H1 (cell line): ENCODE measurements at regions not wholly inside any gene's neighbourhood (a gene's known extent, or its start where the extent isn't known, plus 50 kb on each side); places are given as distances from the start of the nearest gene placed in this dataset.

Experiments used
- CTCF ChIA-PET: fragments of 300-600 bp; sonication (Branson Sonifier 250); formaldehyde crosslinking; loops from one replicate; lab custom pipeline; 2021; ENCODE audit not compliant: partially characterized antibody; lab: Charles Lee
- POLR2A ChIA-PET: fragments of 300-600 bp; sonication (Branson Sonifier 250); formaldehyde crosslinking; loops from one replicate; lab custom pipeline; 2021; ENCODE audit warnings: inconsistent platforms; ENCODE audit not compliant: partially characterized antibody; lab: Charles Lee
- DNase-seq, 2 experiments: peaks; one replicate each; pipeline versions ENCODE4 v3.0.0 to v3.0.0-alpha.2; 2010 to 2022; ENCODE audit warnings: low spot score in 2 of 2, low read depth in 1 of 2, mixed read lengths in 1 of 2
- FAIRE-seq: peaks from 2 replicates; lab custom pipeline; 2011; peaks lifted over from hg19 to GRCh38; lab: Jason Lieb, UNC
- H2AFZ ChIP-seq: 2 replicates; pipeline ENCODE4 v1.8.1; 2012; ENCODE audit warnings: low read length, inconsistent platforms
- H2AK5ac ChIP-seq: 2 replicates; pipeline ENCODE4 v1.6.1; 2013; ENCODE audit warnings: low read depth, low read length
- H2BK120ac ChIP-seq: replicated peaks from 2 replicates; pipeline ENCODE3; 2013; ENCODE audit warnings: low read depth, low read length, inconsistent platforms
- H2BK12ac ChIP-seq: 2 replicates; pipeline ENCODE4 v1.6.1; 2013; ENCODE audit warnings: low read depth, low read length
- H2BK15ac ChIP-seq: 2 replicates; pipeline ENCODE4 v1.6.1; 2013; ENCODE audit warnings: low read length
- H2BK20ac ChIP-seq: 2 replicates; pipeline ENCODE4 v1.6.1; 2013; ENCODE audit warnings: low read length
- H2BK5ac ChIP-seq: 2 replicates; pipeline ENCODE4 v1.6.1; 2013; ENCODE audit warnings: low read depth, low read length
- H3K14ac ChIP-seq: 2 replicates; pipeline ENCODE4 v1.6.1; 2013; ENCODE audit warnings: inconsistent platforms; ENCODE audit not compliant: insufficient read length
- H3K18ac ChIP-seq: 2 replicates; pipeline ENCODE4 v1.6.1; 2013; ENCODE audit warnings: low read length; ENCODE audit errors: extremely low read depth
- H3K23ac ChIP-seq: 2 replicates; pipeline ENCODE4 v1.6.1; 2013; ENCODE audit warnings: inconsistent platforms; ENCODE audit not compliant: insufficient read length
- H3K23me2 ChIP-seq: 2 replicates; pipeline ENCODE4 v1.6.1; 2013; ENCODE audit warnings: low read depth, low read length
- H3K27ac ChIP-seq: 2 replicates; pipeline ENCODE4 v1.6.1; 2011; ENCODE audit warnings: low read depth, low read length, inconsistent platforms
- H3K27me3 ChIP-seq, 4 experiments: replicated peaks in 1 of 4; 1 replicate in 1 of 4; 2 replicates in 3 of 4; pipeline versions ENCODE4 v1.6.1 to v1.8.1; 2011 to 2013; ENCODE audit warnings: low read length in 3 of 4, mild to moderate bottlenecking in 3 of 4, inconsistent platforms in 2 of 4, mixed read lengths in 2 of 4, moderate library complexity in 1 of 4; ENCODE audit not compliant: control insufficient read depth in 3 of 4, insufficient read depth in 3 of 4; ENCODE audit errors: extremely low read depth in 1 of 4
- H3K36me3 ChIP-seq, 4 experiments: 2 replicates each; pipeline versions ENCODE4 v1.6.1 to v1.8.1; 2011 to 2013; ENCODE audit warnings: mild to moderate bottlenecking in 4 of 4, low read length in 3 of 4, moderate library complexity in 2 of 4, control low read depth in 1 of 4, inconsistent platforms in 1 of 4; ENCODE audit not compliant: insufficient read depth in 4 of 4, control insufficient read depth in 2 of 4
- H3K4ac ChIP-seq: replicated peaks from 2 replicates; pipeline ENCODE3; 2013; ENCODE audit warnings: low read length, low read depth, mixed read lengths, inconsistent platforms; ENCODE audit not compliant: insufficient read length
- H3K4me1 ChIP-seq, 4 experiments: replicated peaks in 1 of 4; 1 replicate in 1 of 4; 2 replicates in 3 of 4; pipeline versions ENCODE4 v1.6.1 to v1.8.1; 2011 to 2013; ENCODE audit warnings: low read length in 3 of 4, inconsistent platforms in 2 of 4, mixed read lengths in 1 of 4; ENCODE audit not compliant: insufficient read depth in 4 of 4, control insufficient read depth in 3 of 4
- H3K4me2 ChIP-seq, 2 experiments: 2 replicates each; pipeline versions ENCODE4 v1.6.1 to v1.8.1; 2011 to 2013; ENCODE audit warnings: low read depth in 2 of 2, low read length in 2 of 2, control low read depth in 1 of 2, inconsistent platforms in 1 of 2, mild to moderate bottlenecking in 1 of 2; ENCODE audit not compliant: insufficient read depth in 1 of 2
- H3K4me3 ChIP-seq, 4 experiments: fragments of 200-600, 300-600 bp in 1 of 4; sonication (generic), shearing (Covaris generic), sonication (Bioruptor Twin) in 1 of 4; 2 replicates each; pipeline versions ENCODE4 v1.5.1 to v1.8.1; 2011 to 2016; ENCODE audit warnings: low read length in 4 of 4, low read depth in 3 of 4, control low read depth in 2 of 4, inconsistent platforms in 2 of 4, mild to moderate bottlenecking in 2 of 4, mixed read lengths in 1 of 4, moderate library complexity in 1 of 4; ENCODE audit not compliant: insufficient read depth in 2 of 4; ENCODE audit errors: extremely low read depth in 1 of 4
- H3K56ac ChIP-seq: replicated peaks from 2 replicates; pipeline ENCODE3; 2013; ENCODE audit warnings: low read depth, mild to moderate bottlenecking, mixed read lengths, low read length, inconsistent platforms; ENCODE audit not compliant: insufficient read length
- H3K79me1 ChIP-seq: 2 replicates; pipeline ENCODE4 v1.6.1; 2013; ENCODE audit warnings: low read depth, low read length, control low read depth
- H3K79me2 ChIP-seq, 2 experiments: 2 replicates each; pipeline versions ENCODE4 v1.6.1 to v1.8.1; 2012 to 2013; ENCODE audit warnings: low read length in 2 of 2, mild to moderate bottlenecking in 2 of 2, inconsistent platforms in 1 of 2; ENCODE audit not compliant: insufficient read depth in 2 of 2, control insufficient read depth in 1 of 2
- H3K9ac ChIP-seq, 4 experiments: replicated peaks in 1 of 4; 1 replicate in 1 of 4; 2 replicates in 3 of 4; pipeline versions ENCODE4 v1.6.1 to v1.8.1; 2011 to 2013; ENCODE audit warnings: low read depth in 3 of 4, low read length in 3 of 4, control low read depth in 2 of 4, mild to moderate bottlenecking in 2 of 4, moderate library complexity in 2 of 4, inconsistent platforms in 1 of 4; ENCODE audit errors: extremely low read depth in 1 of 4
- H3K9me3 ChIP-seq, 2 experiments: 2 replicates each; pipeline versions ENCODE4 v1.6.1 to v1.8.1; 2012 to 2013; ENCODE audit warnings: mild to moderate bottlenecking in 2 of 2, moderate library complexity in 2 of 2, control low read depth in 1 of 2, inconsistent platforms in 1 of 2, low read depth in 1 of 2, low read length in 1 of 2, mixed read lengths in 1 of 2; ENCODE audit not compliant: insufficient read depth in 2 of 2
- H4K20me1 ChIP-seq, 2 experiments: replicated peaks in 1 of 2; 2 replicates each; pipeline versions ENCODE3 to v1.8.1; 2011 to 2013; ENCODE audit warnings: inconsistent platforms in 2 of 2, low read length in 2 of 2, mild to moderate bottlenecking in 1 of 2; ENCODE audit not compliant: insufficient read depth in 2 of 2, control insufficient read depth in 1 of 2
- H4K5ac ChIP-seq: 2 replicates; pipeline ENCODE4 v1.6.1; 2013; ENCODE audit warnings: low read length, low read depth, mixed read lengths, inconsistent platforms; ENCODE audit not compliant: insufficient read length
- H4K8ac ChIP-seq: 2 replicates; pipeline ENCODE4 v1.8.0; 2013; ENCODE audit warnings: mild to moderate bottlenecking, moderate library complexity, low read length, inconsistent platforms; ENCODE audit not compliant: insufficient read depth; ENCODE audit errors: extremely low read depth
- H4K91ac ChIP-seq: replicated peaks from 2 replicates; pipeline ENCODE3; 2013; ENCODE audit warnings: low read length, mixed read lengths, inconsistent platforms; ENCODE audit not compliant: insufficient read length
- ASH2L ChIP-seq: fragments of 200-600, 300-600 bp; sonication (generic); IDR thresholded peaks from one replicate; pipeline ENCODE4 v1.7.1; 2017; ENCODE audit warnings: low read length
- CBX8 ChIP-seq: fragments of 300-800, 300-1000 bp; sonication (generic); IDR thresholded peaks from 2 replicates; pipeline ENCODE4 v1.7.1; 2016; ENCODE audit warnings: low read depth, low read length, borderline replicate concordance
- E2F6 ChIP-seq: IDR thresholded peaks from 2 replicates; pipeline ENCODE4 v1.6.1; 2012; ENCODE audit warnings: inconsistent platforms
- GABPA ChIP-seq: IDR thresholded peaks from 2 replicates; pipeline ENCODE4 v1.6.1; 2011; ENCODE audit warnings: mild to moderate bottlenecking, low read length, moderate library complexity, borderline replicate concordance; ENCODE audit not compliant: insufficient read depth
- GTF2F1 ChIP-seq: IDR thresholded peaks from 2 replicates; pipeline ENCODE4 v1.6.1; 2012; ENCODE audit warnings: low read depth, low read length, improper control_type of control experiment, borderline replicate concordance
- HDAC6 ChIP-seq: IDR thresholded peaks from one replicate; pipeline ENCODE4 v1.7.1; 2012; ENCODE audit warnings: low read depth, mild to moderate bottlenecking, inconsistent platforms, low read length, moderate library complexity
- MAX ChIP-seq: IDR thresholded peaks from 2 replicates; pipeline ENCODE4 v1.6.1; 2012; ENCODE audit warnings: inconsistent platforms
- POLR2A ChIP-seq, 2 experiments: IDR thresholded peaks; 1 replicate in 1 of 2; 2 replicates in 1 of 2; pipeline ENCODE4 v1.6.1; 2011; ENCODE audit warnings: low read depth in 2 of 2, low read length in 2 of 2, mild to moderate bottlenecking in 2 of 2; ENCODE audit errors: control extremely low read depth in 1 of 2
- POLR2AphosphoS5 ChIP-seq: IDR thresholded peaks from 2 replicates; pipeline ENCODE4 v1.6.1; 2011; ENCODE audit warnings: low read depth, low read length
- POU5F1 ChIP-seq: IDR thresholded peaks from 2 replicates; pipeline ENCODE4 v1.6.1; 2011; ENCODE audit warnings: low read depth, mild to moderate bottlenecking, low read length, moderate library complexity
- SUZ12 ChIP-seq: fragments of 200-600 bp; sonication (generic); IDR thresholded peaks from 2 replicates; pipeline ENCODE4 v1.6.1; 2012; ENCODE audit warnings: mild to moderate bottlenecking, inconsistent platforms, low read length, moderate library complexity, mixed read lengths
- TAF1 ChIP-seq: IDR thresholded peaks from 2 replicates; pipeline ENCODE4 v1.6.1; 2011; ENCODE audit warnings: mild to moderate bottlenecking, low read depth, low read length
- USF2 ChIP-seq: IDR thresholded peaks from 2 replicates; pipeline ENCODE4 v1.6.1; 2011; ENCODE audit warnings: low read length, improper control_type of control experiment
- ZNF274 ChIP-seq: IDR thresholded peaks from 2 replicates; pipeline ENCODE4 v1.7.0; 2012; ENCODE audit warnings: low read length, borderline replicate concordance; ENCODE audit errors: extremely low read depth
- WGBS, 2 experiments: shearing (Covaris generic) in 1 of 2; methylation state at CpG; one replicate each; pipeline versions ENCODE4 v1.1.6 to v1.1.7; 2013 to 2015; ENCODE audit warnings: low lambda C conversion rate in 2 of 2, mixed read lengths in 2 of 2, inconsistent platforms in 1 of 2, low coverage in 1 of 2, missing lambda C conversion rate in 1 of 2; ENCODE audit not compliant: insufficient replicate concordance in 2 of 2, insufficient coverage in 1 of 2, insufficient read length in 1 of 2; ENCODE audit errors: extremely low coverage in 1 of 2, missing lambda C conversion rate in 1 of 2; 5-methylcytosine and 5-hydroxymethylcytosine counted together

- no peak overlapping the region for H2BK15ac ChIP-seq
- ChIA-PET CTCF (no interaction called here), POLR2A (no interaction called here)
- no peak overlapping the region for H2BK20ac ChIP-seq
- no peak overlapping the region for H3K14ac ChIP-seq
- H3K18ac ChIP-seq, result no peak overlapping the region
- H4K5ac ChIP-seq, result no peak overlapping the region
- H3K4me1 ChIP-seq, result no peaks in the 10 kb centered on the region
- H4K91ac ChIP-seq, result no peak overlapping the region
- H3K23me2 ChIP-seq, result no peaks in the 10 kb centered on the region
- no peak overlapping the region for H3K4ac ChIP-seq
- no peaks in the 10 kb centered on the region for H3K9me3 ChIP-seq
- no peak overlapping the region for H2AFZ ChIP-seq
- no peaks in the 10 kb centered on the region for H4K20me1 ChIP-seq
- no peak overlapping the region for H3K27ac ChIP-seq
- 90% methylated on average over 7 of the region's 7 CpGs; no CpG with 5 or more reads in 1 of the 2 experiments for WGBS, 2 experiments
- DNase-seq (no peak), FAIRE-seq (no peak)
- H2BK5ac ChIP-seq, result no peak overlapping the region
- H2BK120ac ChIP-seq, result no peak overlapping the region
- H2BK12ac ChIP-seq, result no peak overlapping the region
- no peak overlapping the region for H4K8ac ChIP-seq
- no peaks in the 10 kb centered on the region for H3K79me1 ChIP-seq
- no peak overlapping the region for H3K4me2 ChIP-seq
- H3K27me3 ChIP-seq, result no peaks in the 10 kb centered on the region
- no peaks in the 10 kb centered on the region for H3K79me2 ChIP-seq
- H3K9ac ChIP-seq, result peak overlapping the region in 1 of 4 experiments; percentile 49; a peak in 1 of 7 replicates
- no peaks in the 10 kb centered on the region for H3K36me3 ChIP-seq
- H3K56ac ChIP-seq, result no peak overlapping the region
- H3K4me3 ChIP-seq, result no peak overlapping the region
- no peak overlapping the region for H3K23ac ChIP-seq
- no peak overlapping the region for H2AK5ac ChIP-seq
- TF ChIP-seq HDAC6 (no peak), SUZ12 (no peak), GABPA (no peak), POLR2A (IDR thresholded peaks at IDR 0.05; ENCODE audit: control extremely low read depth in 1 of 2, low read depth in 2 of 2, low read length in 2 of 2) (no peak), GTF2F1 (no peak), USF2 (no peak), POLR2AphosphoS5 (no peak), MAX (no peak), ZNF274 (no peak), POU5F1 (no peak), TAF1 (no peak), CBX8 (no peak), E2F6 (no peak), ASH2L (no peak)
Measured at GRCh38 chr2:176589287-176589686, 320.0 kb downstream of the MTX2 start.
